Retinal pigment epithelial cell (primary cell): ENCODE measurements at regions not wholly inside any gene's neighbourhood (a gene's known extent, or its start where the extent isn't known, plus 50 kb on each side); places are given as distances from the start of the nearest gene placed in this dataset.

Source experiments
- DNase-seq: peaks from one replicate; pipeline ENCODE4 v3.0.0-alpha.2; 2010; ENCODE audit warnings: low read depth
- H3K4me3 ChIP-seq: 2 replicates; pipeline ENCODE4 v1.5.1; 2011; ENCODE audit warnings: mild to moderate bottlenecking, low read length, control low read depth, moderate library complexity
- TF ChIP-seq, protein P1 (sequence below): conservative IDR thresholded peaks from 2 replicates; pipeline ENCODE4 v1.5.1; 2011; ENCODE audit warnings: low read depth, low read length, control low read depth, inconsistent platforms

- no peak for DNase-seq
- TF ChIP-seq, protein P1, sequence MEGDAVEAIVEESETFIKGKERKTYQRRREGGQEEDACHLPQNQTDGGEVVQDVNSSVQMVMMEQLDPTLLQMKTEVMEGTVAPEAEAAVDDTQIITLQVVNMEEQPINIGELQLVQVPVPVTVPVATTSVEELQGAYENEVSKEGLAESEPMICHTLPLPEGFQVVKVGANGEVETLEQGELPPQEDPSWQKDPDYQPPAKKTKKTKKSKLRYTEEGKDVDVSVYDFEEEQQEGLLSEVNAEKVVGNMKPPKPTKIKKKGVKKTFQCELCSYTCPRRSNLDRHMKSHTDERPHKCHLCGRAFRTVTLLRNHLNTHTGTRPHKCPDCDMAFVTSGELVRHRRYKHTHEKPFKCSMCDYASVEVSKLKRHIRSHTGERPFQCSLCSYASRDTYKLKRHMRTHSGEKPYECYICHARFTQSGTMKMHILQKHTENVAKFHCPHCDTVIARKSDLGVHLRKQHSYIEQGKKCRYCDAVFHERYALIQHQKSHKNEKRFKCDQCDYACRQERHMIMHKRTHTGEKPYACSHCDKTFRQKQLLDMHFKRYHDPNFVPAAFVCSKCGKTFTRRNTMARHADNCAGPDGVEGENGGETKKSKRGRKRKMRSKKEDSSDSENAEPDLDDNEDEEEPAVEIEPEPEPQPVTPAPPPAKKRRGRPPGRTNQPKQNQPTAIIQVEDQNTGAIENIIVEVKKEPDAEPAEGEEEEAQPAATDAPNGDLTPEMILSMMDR = no peak
- H3K4me3 ChIP-seq = no peak overlapping the region
Measured at GRCh38 chr4:186807808-186808629, 84.4 kb upstream of the FAT1 start.

DNA sequence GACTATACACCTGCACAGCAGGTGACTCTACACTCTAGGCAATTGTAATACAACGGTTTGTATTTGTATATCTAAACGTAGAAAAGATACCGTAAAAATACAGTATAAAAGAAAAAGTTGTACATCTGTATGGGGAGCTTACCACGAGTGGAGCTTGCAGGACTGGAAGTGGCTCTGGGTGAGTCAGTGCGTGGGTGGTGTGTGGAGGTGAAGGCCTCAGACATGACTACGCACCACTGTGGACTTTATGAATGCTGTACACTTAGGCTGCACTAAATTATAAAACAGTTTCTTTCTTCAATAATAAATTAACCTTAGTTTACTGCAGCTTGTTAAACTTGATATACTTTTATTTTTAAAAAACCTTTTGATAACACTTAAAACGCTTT is 85.0 kb upstream of the FAT1 start:
- no peak overlapping the region for H3K4me3 ChIP-seq
- DNase-seq = no peak
- TF ChIP-seq, protein P1 = no peak

- TF ChIP-seq, protein P1 = no peak
- DNase-seq = no peak
Measured at GRCh38 chr4:186809070-186809469, 85.4 kb upstream of the FAT1 start.

DNA sequence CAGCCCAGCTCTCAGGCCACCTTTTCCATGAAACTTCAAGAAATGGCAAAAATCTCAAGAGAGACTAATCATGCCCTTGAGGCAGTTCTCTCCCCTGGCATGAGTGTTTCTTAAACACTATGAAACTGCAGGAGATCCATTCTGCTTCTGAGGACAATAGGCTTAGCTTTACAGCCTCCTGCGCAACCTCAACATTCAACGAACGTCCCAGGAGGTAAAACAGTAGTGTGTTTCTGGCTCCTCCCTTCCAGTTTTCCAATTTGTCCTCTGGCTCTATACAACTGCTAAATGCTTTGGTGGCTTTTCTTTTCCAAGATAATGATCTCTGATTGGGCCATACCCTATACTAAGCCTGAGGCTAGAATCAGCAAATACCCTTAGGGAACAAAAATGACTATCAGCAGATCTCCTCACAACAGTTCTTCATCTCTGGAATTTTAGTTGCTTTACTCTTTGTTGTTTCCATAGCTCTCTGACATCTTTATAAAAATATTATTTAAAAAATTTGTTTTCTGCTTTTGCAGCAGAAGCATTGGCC is 87.0 kb upstream of the FAT1 start:
- H3K4me3 ChIP-seq = no peak overlapping the region
- TF ChIP-seq, protein P1 = no peak
- DNase-seq = no peak

More at GRCh38 chr4:186809070-186809469, 85.4 kb upstream of the FAT1 start:
- H3K4me3 ChIP-seq = no peak overlapping the region

DNA sequence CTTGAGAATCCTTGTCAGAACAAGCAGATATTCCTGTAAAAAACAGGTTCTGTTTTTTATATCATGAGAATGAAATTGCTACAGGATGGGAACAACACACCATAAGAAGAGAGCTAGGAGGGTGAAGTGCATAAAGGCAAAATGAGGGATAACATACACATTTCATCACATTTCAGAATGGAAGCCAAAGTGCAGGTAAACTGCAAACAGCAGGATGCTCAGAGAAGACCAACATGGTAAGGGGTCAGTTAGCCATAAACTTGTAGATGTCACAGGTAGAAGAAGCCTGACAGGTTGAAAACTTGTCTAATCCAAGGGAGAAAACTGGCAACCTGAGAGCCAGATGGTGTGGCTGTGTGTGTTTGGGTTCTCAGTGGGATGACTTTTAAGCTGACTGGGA is 88.9 kb upstream of the FAT1 start:
- TF ChIP-seq, protein P1 = no peak
- DNase-seq = no peak
- no peak overlapping the region for H3K4me3 ChIP-seq

DNA sequence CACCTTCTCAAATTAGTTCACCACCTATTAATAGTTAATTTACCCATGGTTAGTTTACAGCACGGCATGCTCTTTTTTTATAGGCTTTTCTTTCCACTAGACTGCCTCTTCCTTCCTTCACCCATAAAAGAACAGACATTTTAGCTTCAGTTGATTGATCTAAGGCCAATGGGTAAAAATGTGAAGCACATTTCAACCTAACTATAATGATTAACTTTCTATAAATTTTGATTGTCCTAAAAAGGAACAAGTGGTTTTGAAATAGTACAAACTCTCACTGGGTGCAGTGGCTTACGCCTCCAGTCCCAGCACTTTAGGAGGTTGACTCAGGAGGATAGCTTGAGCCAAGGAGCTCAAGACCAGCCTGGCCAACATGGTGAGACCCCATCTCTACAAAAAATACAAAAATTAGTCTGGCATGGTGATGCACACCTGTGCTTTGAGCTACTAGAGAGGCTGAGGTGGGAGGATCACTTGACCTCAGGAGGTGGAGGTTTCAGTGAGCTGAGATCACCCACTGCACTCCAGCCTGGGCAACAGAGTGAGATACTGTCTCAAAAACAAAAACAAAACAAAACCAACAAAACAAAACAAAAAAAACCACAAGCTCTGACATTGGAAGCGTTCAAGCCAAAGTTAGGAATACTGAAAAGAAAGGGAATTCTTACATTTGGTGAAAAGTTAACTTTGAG is 89.9 kb upstream of the FAT1 start:
- TF ChIP-seq, protein P1 = no peak
- H3K4me3 ChIP-seq = no peak overlapping the region
- DNase-seq = no peak

- TF ChIP-seq, protein P1 = no peak
- DNase-seq = no peak
Measured at GRCh38 chr4:186814535-186815070, 90.9 kb upstream of the FAT1 start.

More at GRCh38 chr4:186814535-186815070, 90.9 kb upstream of the FAT1 start:
- H3K4me3 ChIP-seq = no peak overlapping the region
